ENCODE measurements at regions not wholly inside any gene's neighbourhood (a gene's known extent, or its start where the extent isn't known, plus 50 kb on each side); places are given as distances from the start of the nearest gene placed in this dataset.

- no peaks in the 10 kb centered on the region for H3K9me3 ChIP-seq
- DNase-seq = no peak
Observed at GRCh38 chr7:156162451-156162850, 350.2 kb upstream of the SHH start.

GRCh38 chr7:156160811-156161210, 348.5 kb upstream of the SHH start:
- Histone ChIP-seq H3K27me3 (no peaks in the 10 kb centered on the region), H3K4me1 (ENCODE audit: insufficient read depth) (no peaks in the 10 kb centered on the region), H3K27ac (no peak overlapping the region), H3K36me3 (no peaks in the 10 kb centered on the region), H3K9me3 (no peaks in the 10 kb centered on the region), H3K4me3 (no peak overlapping the region)
- no peak for DNase-seq
- 23 to 24% (median 23%) methylated on average over 15 of the region's 15 CpGs for WGBS, 3 donors
- intact Hi-C loops (cut with DNase I) = no loop called here
- TF ChIP-seq POLR2A (IDR thresholded peaks at IDR 0.05) (no peak), CTCF (IDR thresholded peaks at IDR 0.05) (no peak), EP300 (IDR thresholded peaks at IDR 0.05) (no peak)

More at GRCh38 chr7:156162451-156162850, 350.2 kb upstream of the SHH start:
- 74 to 84% (median 82%) methylated on average over 9 of the region's 9 CpGs for WGBS, 3 donors
- TF ChIP-seq POLR2A (IDR thresholded peaks at IDR 0.05) (no peak), CTCF (IDR thresholded peaks at IDR 0.05) (no peak), EP300 (IDR thresholded peaks at IDR 0.05) (no peak)
- H3K4me3 ChIP-seq = no peak overlapping the region
- no peak overlapping the region for H3K27ac ChIP-seq
- intact Hi-C loops (cut with DNase I) = no loop called here
- H3K4me1 ChIP-seq (ENCODE audit: insufficient read depth) = no peaks in the 10 kb centered on the region
- H3K27me3 ChIP-seq = no peaks in the 10 kb centered on the region
- no peaks in the 10 kb centered on the region for H3K36me3 ChIP-seq

- H3K27me3 ChIP-seq = no peaks in the 10 kb centered on the region
- intact Hi-C loops (cut with DNase I) = no loop called here
- no peaks in the 10 kb centered on the region for H3K9me3 ChIP-seq
- TF ChIP-seq CTCF (IDR thresholded peaks at IDR 0.05) = no peak
- H3K27ac ChIP-seq = no peak overlapping the region
- DNase-seq = no peak
- H3K4me1 ChIP-seq (ENCODE audit: insufficient read depth) = no peaks in the 10 kb centered on the region
- no peaks in the 10 kb centered on the region for H3K36me3 ChIP-seq
- no peak overlapping the region for H3K4me3 ChIP-seq
- 76 to 80% (median 77%) methylated on average over 11 of the region's 11 CpGs for WGBS, 3 donors
Observed at GRCh38 chr7:156158693-156159092, 346.4 kb upstream of the SHH start.

- intact Hi-C loops (cut with DNase I) = no loop called here
- no peak for DNase-seq
- H3K9me3 ChIP-seq = no peaks in the 10 kb centered on the region
- no peak overlapping the region for H3K27ac ChIP-seq
- H3K4me1 ChIP-seq (ENCODE audit: insufficient read depth) = no peaks in the 10 kb centered on the region
- H3K36me3 ChIP-seq = no peaks in the 10 kb centered on the region
- no peaks in the 10 kb centered on the region for H3K27me3 ChIP-seq
- 82 to 88% (median 87%) methylated on average over 6 of the region's 6 CpGs for WGBS, 3 donors
- no peak overlapping the region for H3K4me3 ChIP-seq
- TF ChIP-seq CTCF (IDR thresholded peaks at IDR 0.05) (no peak), EP300 (IDR thresholded peaks at IDR 0.05) (no peak), POLR2A (IDR thresholded peaks at IDR 0.05) (no peak)
Observed at GRCh38 chr7:156158213-156158612, 345.9 kb upstream of the SHH start.

Data from ovary (tissue), 7 donors.